ENCODE measurements at regions not wholly inside any gene's neighbourhood (a gene's known extent, or its start where the extent isn't known, plus 50 kb on each side); places are given as distances from the start of the nearest gene placed in this dataset.

GRCh38 chr18:22560275-22560610, 142.5 kb upstream of the CTAGE1 start:
- TF ChIP-seq POLR2A (IDR thresholded peaks at IDR 0.05; ENCODE audit: low read length) (no peak), GATA1 (IDR thresholded peaks at IDR 0.05; ENCODE audit: low read depth, low read length) (no peak)

Data from erythroblast (primary cell).